ENCODE measurements at regions not wholly inside any gene's neighbourhood (a gene's known extent, or its start where the extent isn't known, plus 50 kb on each side); places are given as distances from the start of the nearest gene placed in this dataset.

- TF ChIP-seq SUZ12 (IDR thresholded peaks at IDR 0.05) (no peak), ARNT (IDR thresholded peaks at IDR 0.05) (no peak)
These were observed 1051.4 kb upstream of the EEF2KMT start for GRCh38 chr16:6149031-6149430.
